ENCODE measurements at regions not wholly inside any gene's neighbourhood (a gene's known extent, or its start where the extent isn't known, plus 50 kb on each side); places are given as distances from the start of the nearest gene placed in this dataset.

DNA sequence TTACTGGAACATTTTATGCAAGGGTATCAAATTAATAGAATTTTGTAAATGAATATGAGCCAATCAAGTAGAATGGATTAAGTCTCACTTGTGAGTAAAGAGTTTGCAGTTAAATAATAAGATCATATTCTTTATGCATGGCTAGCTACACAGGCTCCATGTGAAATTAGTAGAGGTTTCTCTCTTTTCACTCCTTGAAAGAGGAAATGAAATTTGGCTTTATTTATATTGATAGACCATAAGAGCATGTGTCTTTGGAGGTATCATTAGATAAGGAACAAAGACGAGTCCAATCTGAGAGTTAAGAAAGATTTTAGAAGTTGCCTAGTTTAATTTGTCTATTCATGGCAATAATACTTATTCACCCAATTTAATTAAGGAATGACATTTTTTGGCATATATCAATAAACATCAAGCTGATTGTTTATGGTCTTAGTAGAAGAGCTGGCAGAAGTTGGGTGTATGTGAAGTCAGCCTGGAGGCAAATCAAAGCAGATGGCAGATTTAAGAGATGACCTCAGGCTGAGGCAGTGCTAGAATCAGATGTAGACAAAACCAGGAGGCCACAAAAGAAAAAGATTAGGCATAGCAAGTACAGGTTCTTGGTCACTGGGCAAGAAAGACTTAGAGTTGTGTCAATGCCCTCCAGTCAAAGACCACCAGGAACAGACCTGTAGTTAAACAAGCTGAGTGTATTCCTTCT, 406.5 kb upstream of the ARHGEF26 start:
- DNase-seq (ENCODE audit: low read depth in 2 of 2) = peak in 1 of 2 donors; percentile 1
- Histone ChIP-seq H3K79me2 (ENCODE audit: control insufficient read depth, insufficient read depth, low read length) (no peaks in the 10 kb centered on the region), H4K20me1 (ENCODE audit: control insufficient read depth, extremely low read depth, insufficient read depth, low read length) (no peaks in the 10 kb centered on the region), H3K9me3 (ENCODE audit: control insufficient read depth, insufficient read depth, low read depth, low read length) (no peaks in the 10 kb centered on the region), H3K27ac (ENCODE audit: insufficient read depth, low read length) (no peak overlapping the region), H3K4me1 (ENCODE audit: control insufficient read depth, extremely low read depth, insufficient read depth, low read length) (no peaks in the 10 kb centered on the region), H3K9ac (ENCODE audit: insufficient read depth, low read length) (no peak overlapping the region), H3K4me3 (replicated peaks in 1 of 4; ENCODE audit: control extremely low read depth in 1 of 4, insufficient read depth in 1 of 4, low read depth in 3 of 4, low read length in 4 of 4) (no peak overlapping the region), H3K27me3 (ENCODE audit: control insufficient read depth, insufficient read depth, low read length) (no peaks in the 10 kb centered on the region), H3K36me3 (ENCODE audit: control insufficient read depth, insufficient read depth, low read length) (no peaks in the 10 kb centered on the region), H3K4me2 (ENCODE audit: extremely low read depth, insufficient read depth, low read length) (no peak overlapping the region), H2AFZ (ENCODE audit: low read length) (no peak overlapping the region)
- no peak for TF ChIP-seq CTCF (conservative IDR thresholded peaks at IDR 0.05 in 1 of 2, IDR thresholded peaks at IDR 0.05 in 1 of 2; ENCODE audit: low read depth in 1 of 2, low read length in 2 of 2)
- no peak for TF ChIP-seq EZH2 (IDR thresholded peaks at IDR 0.05; ENCODE audit: low read length, missing control alignments)

GRCh38 chr3:153722157-153722556, 399.0 kb upstream of the ARHGEF26 start:
- Histone ChIP-seq H3K27me3 (ENCODE audit: control insufficient read depth, insufficient read depth, low read length) (no peaks in the 10 kb centered on the region), H3K9me3 (ENCODE audit: control insufficient read depth, insufficient read depth, low read depth, low read length) (no peaks in the 10 kb centered on the region), H3K79me2 (ENCODE audit: control insufficient read depth, insufficient read depth, low read length) (no peaks in the 10 kb centered on the region), H4K20me1 (ENCODE audit: control insufficient read depth, extremely low read depth, insufficient read depth, low read length) (no peaks in the 10 kb centered on the region), H3K4me2 (ENCODE audit: extremely low read depth, insufficient read depth, low read length) (no peak overlapping the region), H3K36me3 (ENCODE audit: control insufficient read depth, insufficient read depth, low read length) (no peaks in the 10 kb centered on the region), H3K4me3 (replicated peaks in 1 of 4; ENCODE audit: control extremely low read depth in 1 of 4, insufficient read depth in 1 of 4, low read depth in 3 of 4, low read length in 4 of 4) (no peak overlapping the region), H3K27ac (ENCODE audit: insufficient read depth, low read length) (no peak overlapping the region), H2AFZ (ENCODE audit: low read length) (no peak overlapping the region), H3K9ac (ENCODE audit: insufficient read depth, low read length) (no peak overlapping the region), H3K4me1 (ENCODE audit: control insufficient read depth, extremely low read depth, insufficient read depth, low read length) (no peaks in the 10 kb centered on the region)
- no peak for DNase-seq (ENCODE audit: low read depth in 2 of 2)
- TF ChIP-seq EZH2 (IDR thresholded peaks at IDR 0.05; ENCODE audit: low read length, missing control alignments) = no peak
- no peak for TF ChIP-seq CTCF (conservative IDR thresholded peaks at IDR 0.05 in 1 of 2, IDR thresholded peaks at IDR 0.05 in 1 of 2; ENCODE audit: low read depth in 1 of 2, low read length in 2 of 2)

DNA sequence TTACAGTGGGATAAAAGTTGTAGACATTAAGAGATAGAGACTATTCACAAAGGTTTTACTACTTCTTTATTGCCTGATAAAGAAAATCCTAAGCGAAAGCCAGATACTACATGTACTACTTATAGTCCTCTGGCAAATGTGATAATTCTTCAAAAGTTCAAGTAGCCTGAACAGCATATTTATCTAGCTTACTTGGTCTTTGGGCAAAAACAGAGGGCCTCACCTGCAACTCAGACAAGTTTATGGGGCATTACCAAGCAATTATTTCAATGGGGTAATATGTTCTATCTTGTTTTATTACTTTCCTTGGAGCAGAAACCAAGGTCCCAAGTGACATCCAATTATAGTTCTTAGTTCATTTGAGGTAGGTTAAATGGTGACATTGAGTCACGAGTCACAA, 390.1 kb upstream of the ARHGEF26 start:
- no peaks in the 10 kb centered on the region for H3K27me3 ChIP-seq (ENCODE audit: control insufficient read depth, insufficient read depth, low read length)
- no peaks in the 10 kb centered on the region for H3K36me3 ChIP-seq (ENCODE audit: control insufficient read depth, insufficient read depth, low read length)
- H3K79me2 ChIP-seq (ENCODE audit: control insufficient read depth, insufficient read depth, low read length) = no peaks in the 10 kb centered on the region
- H3K27ac ChIP-seq (ENCODE audit: insufficient read depth, low read length) = no peak overlapping the region
- H3K4me2 ChIP-seq (ENCODE audit: extremely low read depth, insufficient read depth, low read length) = no peak overlapping the region
- H3K9me3 ChIP-seq (ENCODE audit: control insufficient read depth, insufficient read depth, low read depth, low read length) = no peaks in the 10 kb centered on the region
- TF ChIP-seq EZH2 (IDR thresholded peaks at IDR 0.05; ENCODE audit: low read length, missing control alignments) = no peak
- no peak for TF ChIP-seq CTCF (conservative IDR thresholded peaks at IDR 0.05 in 1 of 2, IDR thresholded peaks at IDR 0.05 in 1 of 2; ENCODE audit: low read depth in 1 of 2, low read length in 2 of 2)
- no peak for DNase-seq (ENCODE audit: low read depth in 2 of 2)
- no peak overlapping the region for H2AFZ ChIP-seq (ENCODE audit: low read length)
- H3K4me1 ChIP-seq (ENCODE audit: control insufficient read depth, extremely low read depth, insufficient read depth, low read length) = no peaks in the 10 kb centered on the region
- no peak overlapping the region for H3K4me3 ChIP-seq (replicated peaks in 1 of 4; ENCODE audit: control extremely low read depth in 1 of 4, insufficient read depth in 1 of 4, low read depth in 3 of 4, low read length in 4 of 4)
- H4K20me1 ChIP-seq (ENCODE audit: control insufficient read depth, extremely low read depth, insufficient read depth, low read length) = no peaks in the 10 kb centered on the region
- H3K9ac ChIP-seq (ENCODE audit: insufficient read depth, low read length) = no peak overlapping the region

Measured in fibroblast of lung (primary cell).